HFFc6 (cell line): ENCODE measurements at regions not wholly inside any gene's neighbourhood (a gene's known extent, or its start where the extent isn't known, plus 50 kb on each side); places are given as distances from the start of the nearest gene placed in this dataset.

Experiments
- DNase-seq: peaks from one replicate; pipeline ENCODE4 v3.0.0-alpha.2; 2018
- H3K27ac Mint-ChIP-seq: 2 replicates; pipeline ENCODE4 v1.8.0; 2020; ENCODE audit warnings: mild to moderate bottlenecking, mixed read lengths
- H3K27me3 Mint-ChIP-seq: 2 replicates; pipeline ENCODE4 v1.8.0; 2021; ENCODE audit warnings: mild to moderate bottlenecking, moderate library complexity, mixed read lengths; ENCODE audit not compliant: insufficient read depth
- H3K36me3 Mint-ChIP-seq: 2 replicates; pipeline ENCODE4 v1.8.0; 2021; ENCODE audit warnings: low read depth, mixed read lengths
- H3K4me1 Mint-ChIP-seq: 2 replicates; pipeline ENCODE4 v1.8.0; 2020; ENCODE audit warnings: low read depth, mixed read lengths
- H3K4me3 Mint-ChIP-seq: 2 replicates; pipeline ENCODE4 v1.8.0; 2020; ENCODE audit warnings: mild to moderate bottlenecking, moderate library complexity, mixed read lengths
- H3K9me3 Mint-ChIP-seq: 2 replicates; pipeline ENCODE4 v1.8.0; 2020; ENCODE audit warnings: mild to moderate bottlenecking, mixed read lengths
- CTCF ChIP-seq: fragments of 200-600 bp; sonication (generic); IDR thresholded peaks from 2 replicates; pipeline ENCODE4 v1.5.0; 2021; ENCODE audit warnings: antibody characterized with exemption, mild to moderate bottlenecking

- Mint-ChIP-seq H3K36me3 (no peaks in the 10 kb centered on the region), H3K4me3 (no peak overlapping the region), H3K27me3 (peaks cover 2% of the 10 kb centered on the region), H3K9me3 (peaks cover 35% of the 10 kb centered on the region), H3K27ac (no peak overlapping the region), H3K4me1 (no peaks in the 10 kb centered on the region)
- TF ChIP-seq CTCF = no peak
- DNase-seq = no peak
Observed at GRCh38 chr5:5985332-5985731, 393.0 kb downstream of the MED10 start.

- Mint-ChIP-seq H3K36me3 (no peaks in the 10 kb centered on the region), H3K27ac (no peak overlapping the region), H3K4me3 (no peak overlapping the region), H3K4me1 (no peaks in the 10 kb centered on the region), H3K9me3 (peaks cover 23% of the 10 kb centered on the region), H3K27me3 (peaks cover 3% of the 10 kb centered on the region)
- TF ChIP-seq CTCF = no peak
- no peak for DNase-seq
Observed at GRCh38 chr5:5983261-5983980, 394.9 kb downstream of the MED10 start.

- H3K27me3 Mint-ChIP-seq = peaks cover 3% of the 10 kb centered on the region
- no peak for TF ChIP-seq CTCF
- DNase-seq = no peak
- no peaks in the 10 kb centered on the region for H3K36me3 Mint-ChIP-seq
- H3K4me1 Mint-ChIP-seq = no peaks in the 10 kb centered on the region
- H3K9me3 Mint-ChIP-seq = peaks cover 27% of the 10 kb centered on the region
- H3K27ac Mint-ChIP-seq = no peak overlapping the region
- no peak overlapping the region for H3K4me3 Mint-ChIP-seq
Observed at GRCh38 chr5:5981562-5981961, 396.8 kb downstream of the MED10 start.

- Mint-ChIP-seq H3K4me3 (no peak overlapping the region), H3K4me1 (no peaks in the 10 kb centered on the region), H3K27me3 (peaks cover 3% of the 10 kb centered on the region), H3K27ac (no peak overlapping the region), H3K36me3 (no peaks in the 10 kb centered on the region), H3K9me3 (peaks cover 31% of the 10 kb centered on the region)
- TF ChIP-seq CTCF = no peak
- no peak for DNase-seq
Observed at GRCh38 chr5:5980538-5980895, 397.8 kb downstream of the MED10 start.

GRCh38 chr5:5979761-5980537, 398.4 kb downstream of the MED10 start:
- no peaks in the 10 kb centered on the region for H3K4me1 Mint-ChIP-seq
- H3K27ac Mint-ChIP-seq = peak overlapping the region; percentile 47; the same call in 1 of the 2 replicates
- H3K9me3 Mint-ChIP-seq = peaks cover 32% of the 10 kb centered on the region
- no peak for DNase-seq
- TF ChIP-seq CTCF = no peak
- H3K27me3 Mint-ChIP-seq = peaks cover 3% of the 10 kb centered on the region
- no peak overlapping the region for H3K4me3 Mint-ChIP-seq
- no peaks in the 10 kb centered on the region for H3K36me3 Mint-ChIP-seq
